CD8-positive, alpha-beta memory T cell (primary cell): ENCODE measurements at regions not wholly inside any gene's neighbourhood (a gene's known extent, or its start where the extent isn't known, plus 50 kb on each side); places are given as distances from the start of the nearest gene placed in this dataset.
"Not testable (repeated sequence)": the region's sequence is repeated elsewhere in the genome, so short reads cannot be mapped to it uniquely, and the experiment has no call there.

Source experiments
- CTCF ChIA-PET: fragments of 350-600 bp; sonication (Branson Sonifier 250); formaldehyde crosslinking; loops from one replicate; lab custom pipeline; 2021; ENCODE audit warnings: antibody characterized with exemption; lab: Charles Lee
- POLR2A ChIA-PET: fragments of 350-600 bp; sonication (Branson Sonifier 250); formaldehyde crosslinking; loops from one replicate; lab custom pipeline; 2021; ENCODE audit warnings: antibody characterized with exemption; lab: Charles Lee
- DNase-seq, 5 donors: peaks; one replicate each; pipeline versions ENCODE4 v3.0.0 to v3.0.0-alpha.2; 2020 to 2022; ENCODE audit warnings: mixed read lengths in 1 of 5
- H3K27ac ChIP-seq: one replicate; pipeline ENCODE4 v1.7.0; 2013; ENCODE audit warnings: low read depth, mild to moderate bottlenecking, low read length, moderate library complexity
- H3K27me3 ChIP-seq: 2 replicates; pipeline ENCODE4 v1.7.0; 2013; ENCODE audit warnings: low read length, mild to moderate bottlenecking; ENCODE audit not compliant: insufficient read depth, poor library complexity, severe bottlenecking
- H3K36me3 ChIP-seq: 2 replicates; pipeline ENCODE4 v1.7.0; 2013; ENCODE audit warnings: mild to moderate bottlenecking, low read length, moderate library complexity; ENCODE audit not compliant: insufficient read depth
- H3K4me1 ChIP-seq: 2 replicates; pipeline ENCODE4 v1.7.0; 2013; ENCODE audit warnings: mild to moderate bottlenecking, low read length, moderate library complexity; ENCODE audit not compliant: insufficient read depth
- H3K4me3 ChIP-seq: 2 replicates; pipeline ENCODE4 v1.7.0; 2013; ENCODE audit warnings: mild to moderate bottlenecking, low read length
- H3K9me3 ChIP-seq: 2 replicates; pipeline ENCODE4 v1.7.0; 2013; ENCODE audit warnings: mild to moderate bottlenecking, low read length
- H3K27ac Mint-ChIP-seq, 8 donors: one replicate each; pipeline ENCODE4 v1.8.0; 2020 to 2021; ENCODE audit warnings: mixed read lengths in 8 of 8, mild to moderate bottlenecking in 6 of 8, inconsistent platforms in 3 of 8, moderate library complexity in 3 of 8
- H3K27me3 Mint-ChIP-seq, 2 donors: one replicate each; pipeline ENCODE4 v1.8.0; 2020 to 2021; ENCODE audit warnings: mixed read lengths in 2 of 2, mild to moderate bottlenecking in 1 of 2, moderate library complexity in 1 of 2
- H3K36me3 Mint-ChIP-seq, 3 donors: one replicate each; pipeline ENCODE4 v1.8.0; 2020 to 2021; ENCODE audit warnings: mixed read lengths in 3 of 3, inconsistent platforms in 1 of 3, mild to moderate bottlenecking in 1 of 3
- H3K4me1 Mint-ChIP-seq, 3 donors: one replicate each; pipeline ENCODE4 v1.8.0; 2020 to 2021; ENCODE audit warnings: mixed read lengths in 3 of 3, inconsistent platforms in 1 of 3, mild to moderate bottlenecking in 1 of 3
- H3K4me3 Mint-ChIP-seq, 7 donors: one replicate each; pipeline ENCODE4 v1.8.0; 2020 to 2021; ENCODE audit warnings: mixed read lengths in 7 of 7, mild to moderate bottlenecking in 6 of 7, moderate library complexity in 4 of 7, inconsistent platforms in 2 of 7
- H3K9me3 Mint-ChIP-seq, 5 donors: one replicate each; pipeline ENCODE4 v1.8.0; 2020 to 2022; ENCODE audit warnings: mixed read lengths in 5 of 5, mild to moderate bottlenecking in 3 of 5, moderate library complexity in 2 of 5, inconsistent platforms in 1 of 5

- Histone ChIP-seq H3K27me3 (no peaks in the 10 kb centered on the region), H3K36me3 (no peaks in the 10 kb centered on the region), H3K27ac (no peak overlapping the region), H3K9me3 (no peaks in the 10 kb centered on the region), H3K4me1 (no peaks in the 10 kb centered on the region), H3K4me3 (no peak overlapping the region)
- peaks cover 0 to 3% (median 0%) of the 10 kb centered on the region in 5 donors for H3K9me3 Mint-ChIP-seq
- H3K36me3 Mint-ChIP-seq: peaks cover 0 to 3% (median 0%) of the 10 kb centered on the region in 3 donors
- no peak for DNase-seq
- no peaks in the 10 kb centered on the region for H3K4me1 Mint-ChIP-seq
- ChIA-PET POLR2A (no interaction called here), CTCF (no interaction called here)
- H3K27ac Mint-ChIP-seq: no peak overlapping the region
- peaks cover 16 to 59% of the 10 kb centered on the region in 2 donors for H3K27me3 Mint-ChIP-seq
- H3K4me3 Mint-ChIP-seq: no peak overlapping the region
These were observed 73.2 kb upstream of the EPB41L4A start for GRCh38 chr5:112492291-112492690.

- Mint-ChIP-seq H3K27me3 (peaks cover 11 to 43% of the 10 kb centered on the region in 2 donors), H3K9me3 (peaks cover 5 to 11% (median 9%) of the 10 kb centered on the region in 5 donors)
- DNase-seq, H3K27ac ChIP-seq, H3K27me3 ChIP-seq, H3K4me1 Mint-ChIP-seq, POLR2A ChIA-PET, H3K4me3 ChIP-seq, H3K4me3 Mint-ChIP-seq, H3K27ac Mint-ChIP-seq, H3K9me3 ChIP-seq, H3K36me3 Mint-ChIP-seq, CTCF ChIA-PET, H3K4me1 ChIP-seq, H3K36me3 ChIP-seq: not testable (repeated sequence)
These were observed 84.8 kb upstream of the EPB41L4A start for GRCh38 chr5:112503749-112504501.

DNA sequence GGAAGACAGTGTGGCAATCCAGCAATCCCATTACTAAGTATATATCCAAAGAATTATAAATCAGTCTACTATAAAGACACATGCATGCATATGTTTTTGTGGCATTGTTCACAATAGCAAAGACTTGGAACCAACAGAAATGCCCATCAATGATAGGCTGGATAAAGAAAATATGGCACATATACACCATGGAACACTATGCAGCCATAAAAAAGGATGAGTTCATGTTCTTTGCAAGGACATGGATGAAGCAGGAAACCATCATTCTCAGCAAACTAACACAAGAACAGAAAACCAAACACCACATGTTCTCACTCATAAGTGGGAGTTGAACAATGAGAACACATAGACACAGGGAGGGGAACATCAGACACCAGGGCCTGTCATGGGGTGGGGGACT lies 90.0 kb upstream of the EPB41L4A start:
- not testable (repeated sequence) for H3K4me1 Mint-ChIP-seq, H3K36me3 Mint-ChIP-seq

GRCh38 chr5:112511920-112512319 lies 92.8 kb upstream of the EPB41L4A start:
- no peaks in the 10 kb centered on the region for H3K36me3 Mint-ChIP-seq
- no peak overlapping the region for H3K27ac ChIP-seq
- H3K27me3 Mint-ChIP-seq: peaks cover 0 to 3% of the 10 kb centered on the region in 2 donors
- no peak overlapping the region for H3K4me3 Mint-ChIP-seq
- no peak overlapping the region for H3K4me3 ChIP-seq
- ChIA-PET CTCF (no interaction called here), POLR2A (no interaction called here)
- peaks cover 0 to 6% (median 5%) of the 10 kb centered on the region in 5 donors for H3K9me3 Mint-ChIP-seq
- H3K27ac Mint-ChIP-seq: peak overlapping the region in 1 of 8 donors; percentile 21
- H3K36me3 ChIP-seq: no peaks in the 10 kb centered on the region
- H3K4me1 ChIP-seq: no peaks in the 10 kb centered on the region
- no peaks in the 10 kb centered on the region for H3K4me1 Mint-ChIP-seq
- no peaks in the 10 kb centered on the region for H3K27me3 ChIP-seq
- no peaks in the 10 kb centered on the region for H3K9me3 ChIP-seq
- no peak for DNase-seq

More for the DNA sequence above, 90.0 kb upstream of the EPB41L4A start:
- H3K9me3 ChIP-seq, H3K36me3 ChIP-seq, H3K4me3 ChIP-seq, POLR2A ChIA-PET, H3K4me3 Mint-ChIP-seq, H3K27me3 ChIP-seq, DNase-seq, H3K4me1 ChIP-seq, CTCF ChIA-PET, H3K27ac Mint-ChIP-seq, H3K27ac ChIP-seq: not testable (repeated sequence)
- peaks cover 8 to 14% (median 9%) of the 10 kb centered on the region in 5 donors for H3K9me3 Mint-ChIP-seq
- H3K27me3 Mint-ChIP-seq: peaks cover 4 to 22% of the 10 kb centered on the region in 2 donors

DNA sequence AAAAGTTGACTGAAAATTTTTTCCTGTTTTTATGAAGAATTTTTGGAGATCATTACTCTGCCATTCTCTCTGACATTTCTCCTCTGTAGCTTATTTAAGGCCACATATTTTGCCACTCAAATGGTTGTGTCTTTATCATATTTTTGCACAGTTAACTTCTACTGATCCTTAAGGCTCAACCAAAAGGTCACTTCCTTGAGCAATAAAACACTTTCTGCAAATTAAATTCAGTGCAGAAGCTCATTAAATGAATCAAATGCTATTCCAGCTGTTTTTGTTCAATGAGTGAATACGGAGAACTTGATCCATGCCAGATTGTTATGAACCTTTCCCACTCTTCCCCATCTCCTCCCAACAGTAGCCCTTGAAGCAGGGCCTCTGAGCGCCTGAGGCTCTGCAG lies 93.8 kb upstream of the EPB41L4A start:
- H3K27me3 Mint-ChIP-seq: peaks cover 1 to 6% of the 10 kb centered on the region in 2 donors
- Histone ChIP-seq H3K4me3 (no peak overlapping the region), H3K36me3 (no peaks in the 10 kb centered on the region), H3K27me3 (no peaks in the 10 kb centered on the region), H3K27ac (no peak overlapping the region), H3K4me1 (no peaks in the 10 kb centered on the region), H3K9me3 (no peaks in the 10 kb centered on the region)
- H3K4me1 Mint-ChIP-seq: no peaks in the 10 kb centered on the region
- no peak for DNase-seq
- ChIA-PET CTCF (no interaction called here), POLR2A (no interaction called here)
- H3K36me3 Mint-ChIP-seq: no peaks in the 10 kb centered on the region
- H3K4me3 Mint-ChIP-seq: no peak overlapping the region
- peaks cover 0 to 6% (median 5%) of the 10 kb centered on the region in 5 donors for H3K9me3 Mint-ChIP-seq
- H3K27ac Mint-ChIP-seq: no peak overlapping the region

- Histone ChIP-seq H3K36me3 (no peaks in the 10 kb centered on the region), H3K9me3 (no peaks in the 10 kb centered on the region), H3K4me1 (no peaks in the 10 kb centered on the region), H3K27me3 (no peaks in the 10 kb centered on the region), H3K27ac (no peak overlapping the region), H3K4me3 (no peak overlapping the region)
- DNase-seq: no peak
- H3K4me3 Mint-ChIP-seq: no peak overlapping the region
- ChIA-PET CTCF (no interaction called here), POLR2A (no interaction called here)
- no peaks in the 10 kb centered on the region for H3K4me1 Mint-ChIP-seq
- H3K27me3 Mint-ChIP-seq: peaks cover 6 to 11% of the 10 kb centered on the region in 2 donors
- no peak overlapping the region for H3K27ac Mint-ChIP-seq
- H3K9me3 Mint-ChIP-seq: peaks cover 0 to 9% (median 4%) of the 10 kb centered on the region in 5 donors
- no peaks in the 10 kb centered on the region for H3K36me3 Mint-ChIP-seq
These were observed 95.0 kb upstream of the EPB41L4A start for GRCh38 chr5:112514111-112514510.

DNA sequence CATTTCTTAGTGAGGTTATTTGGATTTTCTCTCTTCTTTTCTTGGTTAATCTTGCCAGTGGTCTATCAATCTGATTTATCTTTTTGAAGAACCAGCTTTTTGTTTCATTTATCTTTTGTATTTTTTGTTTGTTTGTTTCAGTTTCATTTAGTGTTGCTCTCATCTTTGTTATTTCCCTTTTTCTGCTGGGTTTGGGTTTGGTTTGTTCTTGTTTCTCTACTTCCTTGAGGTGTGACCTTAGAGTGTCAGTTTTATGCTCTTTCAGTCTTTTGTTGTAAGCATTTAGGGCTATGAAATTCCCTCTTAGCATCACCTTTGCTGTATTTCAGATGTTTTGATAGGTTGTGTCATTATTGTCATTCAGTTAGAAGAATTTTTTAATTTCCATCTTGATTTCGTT lies 101.4 kb upstream of the EPB41L4A start:
- H3K9me3 ChIP-seq, H3K4me1 Mint-ChIP-seq, H3K27ac Mint-ChIP-seq, H3K9me3 Mint-ChIP-seq, H3K27me3 ChIP-seq, DNase-seq, H3K4me3 ChIP-seq, CTCF ChIA-PET, H3K36me3 Mint-ChIP-seq, H3K4me1 ChIP-seq, H3K4me3 Mint-ChIP-seq, H3K27ac ChIP-seq, POLR2A ChIA-PET, H3K36me3 ChIP-seq: not testable (repeated sequence)
- peaks cover 17 to 47% of the 10 kb centered on the region in 2 donors for H3K27me3 Mint-ChIP-seq

DNA sequence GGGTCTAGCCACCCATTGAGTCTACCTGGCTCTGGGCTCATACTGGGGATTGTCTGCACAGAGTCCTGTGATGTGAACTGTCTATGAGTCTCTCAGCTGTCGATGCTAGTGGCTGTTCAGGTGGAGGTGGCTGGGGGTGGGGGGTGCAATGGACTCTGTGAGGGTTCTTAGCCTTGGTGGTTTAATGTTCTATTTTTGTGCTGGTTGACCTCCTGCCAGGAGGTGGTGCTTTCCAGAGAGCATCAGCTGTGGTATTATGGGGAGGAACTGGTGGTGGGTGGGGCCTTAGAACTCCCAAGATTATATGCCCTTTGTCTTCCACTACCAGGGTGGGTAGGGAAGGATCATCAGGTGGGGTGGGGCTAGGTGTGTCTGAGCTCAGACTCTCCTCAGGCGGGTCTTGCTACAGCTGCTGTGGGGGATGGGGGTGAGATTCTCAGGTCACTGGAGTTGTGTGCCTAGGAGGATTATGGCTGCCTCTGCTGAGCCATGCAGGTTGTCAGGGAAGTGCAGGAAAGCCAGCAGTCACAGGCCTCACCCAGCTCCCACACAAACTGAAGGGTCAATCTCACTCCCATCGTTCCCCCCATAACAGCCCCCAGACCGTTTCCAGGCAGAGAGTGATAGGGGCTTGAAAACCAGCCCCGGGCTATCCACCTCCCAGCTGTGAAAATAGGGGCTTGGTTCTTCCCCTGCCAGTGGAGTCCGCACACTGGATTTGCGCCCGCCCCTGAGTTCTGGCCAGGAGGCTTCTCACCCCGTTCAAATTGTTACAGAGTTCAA lies 104.0 kb upstream of the EPB41L4A start:
- H3K27me3 Mint-ChIP-seq: peaks cover 21 to 52% of the 10 kb centered on the region in 2 donors
- DNase-seq, H3K36me3 ChIP-seq, H3K4me3 ChIP-seq, H3K9me3 Mint-ChIP-seq, H3K4me1 Mint-ChIP-seq, H3K36me3 Mint-ChIP-seq, H3K27ac Mint-ChIP-seq, POLR2A ChIA-PET, CTCF ChIA-PET, H3K4me3 Mint-ChIP-seq, H3K9me3 ChIP-seq, H3K4me1 ChIP-seq, H3K27me3 ChIP-seq, H3K27ac ChIP-seq: not testable (repeated sequence)
